Uterus (tissue), 3 donors: ENCODE measurements at regions not wholly inside any gene's neighbourhood (a gene's known extent, or its start where the extent isn't known, plus 50 kb on each side); places are given as distances from the start of the nearest gene placed in this dataset.
"Not testable (repeated sequence)": the region's sequence is repeated elsewhere in the genome, so short reads cannot be mapped to it uniquely, and the experiment has no call there.

Experiments used
- DNase-seq, 2 donors: peaks; one replicate each; pipeline ENCODE4 v3.0.0-alpha.2; 2019 to 2020
- H3K27ac ChIP-seq, 2 donors: fragments of 200-600 bp; sonication (generic); 1 replicate in 1 of 2; 2 replicates in 1 of 2; pipeline ENCODE4 v1.5.1; 2016 to 2018
- H3K27me3 ChIP-seq, 2 donors: fragments of 200-600 bp; sonication (generic); one replicate each; pipeline ENCODE4 v1.5.1; 2018 to 2019; ENCODE audit warnings: control low read depth in 1 of 2
- H3K36me3 ChIP-seq, 2 donors: fragments of 200-600 bp; sonication (generic); one replicate each; pipeline ENCODE4 v1.5.1; 2019; ENCODE audit warnings: control low read depth in 1 of 2
- H3K4me1 ChIP-seq, 2 donors: fragments of 200-600 bp; sonication (generic); one replicate each; pipeline ENCODE4 v1.5.1; 2018 to 2019; ENCODE audit warnings: control low read depth in 1 of 2
- H3K4me3 ChIP-seq, 2 donors: fragments of 200-600 bp; sonication (generic); 1 replicate in 1 of 2; 2 replicates in 1 of 2; pipeline ENCODE4 v1.5.1; 2018 to 2019; ENCODE audit warnings: mild to moderate bottlenecking in 1 of 2
- H3K9me3 ChIP-seq, 2 donors: fragments of 200-600 bp; sonication (generic); one replicate each; pipeline ENCODE4 v1.5.1; 2019; ENCODE audit warnings: control low read depth in 1 of 2
- CTCF ChIP-seq, 4 experiments: fragments of 200-600 bp in 2 of 4; fragments of 450-650 bp in 2 of 4; sonication (generic) in 2 of 4; IDR thresholded peaks; one replicate each; pipeline ENCODE4 v1.5.1; 2016 to 2019; ENCODE audit warnings: antibody characterized with exemption in 4 of 4, mild to moderate bottlenecking in 2 of 4, moderate library complexity in 1 of 4
- POLR2A ChIP-seq, 2 donors: fragments of 450-650 bp; IDR thresholded peaks; one replicate each; pipeline ENCODE4 v1.6.1; 2016; ENCODE audit warnings: antibody characterized with exemption in 2 of 2, mild to moderate bottlenecking in 1 of 2, moderate library complexity in 1 of 2
- intact Hi-C: fragments of 100-400 bp; cut with DNase I; formaldehyde crosslinking; loops from one replicate; pipeline ENCODE4 v1.15.1; 2023; ENCODE audit warnings: low total_unique reads
- donor health status: DM: yes; HTN: yes; CAD: no.

GRCh38 chr5:63205976-63206375, 627.4 kb downstream of the LRRC70 start:
- DNase-seq: no peak
- Histone ChIP-seq H3K36me3 (no peaks in the 10 kb centered on the region), H3K9me3 (no peaks in the 10 kb centered on the region), H3K4me3 (no peak overlapping the region), H3K27me3 (no peaks in the 10 kb centered on the region), H3K4me1 (no peaks in the 10 kb centered on the region), H3K27ac (no peak overlapping the region)
- TF ChIP-seq POLR2A (IDR thresholded peaks at IDR 0.05) (no peak), CTCF (IDR thresholded peaks at IDR 0.05) (no peak)
- intact Hi-C loops: no loop called here

GRCh38 chr5:63201738-63202137, 623.1 kb downstream of the LRRC70 start:
- TF ChIP-seq POLR2A (IDR thresholded peaks at IDR 0.05) (no peak), CTCF (IDR thresholded peaks at IDR 0.05) (no peak)
- no peak overlapping the region for H3K4me3 ChIP-seq
- no peaks in the 10 kb centered on the region for H3K4me1 ChIP-seq
- no peaks in the 10 kb centered on the region for H3K9me3 ChIP-seq
- DNase-seq: no peak
- H3K27me3 ChIP-seq: no peaks in the 10 kb centered on the region
- H3K27ac ChIP-seq: no peak overlapping the region
- intact Hi-C loops: no loop called here
- H3K36me3 ChIP-seq: no peaks in the 10 kb centered on the region

GRCh38 chr5:63194126-63194525, 615.5 kb downstream of the LRRC70 start:
- Histone ChIP-seq H3K4me1 (no peaks in the 10 kb centered on the region), H3K27me3 (no peaks in the 10 kb centered on the region), H3K9me3 (no peaks in the 10 kb centered on the region), H3K27ac (no peak overlapping the region), H3K4me3 (no peak overlapping the region), H3K36me3 (no peaks in the 10 kb centered on the region)
- no peak for DNase-seq
- TF ChIP-seq POLR2A (IDR thresholded peaks at IDR 0.05) (no peak), CTCF (IDR thresholded peaks at IDR 0.05) (no peak)
- intact Hi-C loops: no loop called here

- H3K27me3 ChIP-seq, H3K4me3 ChIP-seq, H3K9me3 ChIP-seq, H3K36me3 ChIP-seq, H3K4me1 ChIP-seq, H3K27ac ChIP-seq, intact Hi-C loops, DNase-seq: not testable (repeated sequence)
Observed at GRCh38 chr5:63180190-63180589, 601.6 kb downstream of the LRRC70 start.

- Histone ChIP-seq H3K9me3 (no peaks in the 10 kb centered on the region), H3K4me1 (no peaks in the 10 kb centered on the region)
- TF ChIP-seq CTCF (IDR thresholded peaks at IDR 0.05) (no peak), POLR2A (IDR thresholded peaks at IDR 0.05) (no peak)
Observed at GRCh38 chr5:63175850-63176249, 597.2 kb downstream of the LRRC70 start.

GRCh38 chr5:63170486-63170885, 591.9 kb downstream of the LRRC70 start:
- no peaks in the 10 kb centered on the region for H3K9me3 ChIP-seq
- no peak for TF ChIP-seq POLR2A (IDR thresholded peaks at IDR 0.05)
- TF ChIP-seq CTCF (IDR thresholded peaks at IDR 0.05): no peak
- intact Hi-C loops: no loop called here

More at GRCh38 chr5:63175850-63176249, 597.2 kb downstream of the LRRC70 start:
- intact Hi-C loops: no loop called here
- DNase-seq: no peak
- H3K4me3 ChIP-seq: no peak overlapping the region
- H3K36me3 ChIP-seq: no peaks in the 10 kb centered on the region
- H3K27ac ChIP-seq: no peak overlapping the region
- H3K27me3 ChIP-seq: peaks cover 0 to 5% of the 10 kb centered on the region in 2 donors

More at GRCh38 chr5:63170486-63170885, 591.9 kb downstream of the LRRC70 start:
- H3K36me3 ChIP-seq: no peaks in the 10 kb centered on the region
- H3K27me3 ChIP-seq: peaks cover 0 to 5% of the 10 kb centered on the region in 2 donors
- no peak overlapping the region for H3K27ac ChIP-seq
- H3K4me1 ChIP-seq: no peaks in the 10 kb centered on the region
- no peak overlapping the region for H3K4me3 ChIP-seq
- DNase-seq: no peak
